ENCODE measurements at regions not wholly inside any gene's neighbourhood (a gene's known extent, or its start where the extent isn't known, plus 50 kb on each side); places are given as distances from the start of the nearest gene placed in this dataset.

DNA sequence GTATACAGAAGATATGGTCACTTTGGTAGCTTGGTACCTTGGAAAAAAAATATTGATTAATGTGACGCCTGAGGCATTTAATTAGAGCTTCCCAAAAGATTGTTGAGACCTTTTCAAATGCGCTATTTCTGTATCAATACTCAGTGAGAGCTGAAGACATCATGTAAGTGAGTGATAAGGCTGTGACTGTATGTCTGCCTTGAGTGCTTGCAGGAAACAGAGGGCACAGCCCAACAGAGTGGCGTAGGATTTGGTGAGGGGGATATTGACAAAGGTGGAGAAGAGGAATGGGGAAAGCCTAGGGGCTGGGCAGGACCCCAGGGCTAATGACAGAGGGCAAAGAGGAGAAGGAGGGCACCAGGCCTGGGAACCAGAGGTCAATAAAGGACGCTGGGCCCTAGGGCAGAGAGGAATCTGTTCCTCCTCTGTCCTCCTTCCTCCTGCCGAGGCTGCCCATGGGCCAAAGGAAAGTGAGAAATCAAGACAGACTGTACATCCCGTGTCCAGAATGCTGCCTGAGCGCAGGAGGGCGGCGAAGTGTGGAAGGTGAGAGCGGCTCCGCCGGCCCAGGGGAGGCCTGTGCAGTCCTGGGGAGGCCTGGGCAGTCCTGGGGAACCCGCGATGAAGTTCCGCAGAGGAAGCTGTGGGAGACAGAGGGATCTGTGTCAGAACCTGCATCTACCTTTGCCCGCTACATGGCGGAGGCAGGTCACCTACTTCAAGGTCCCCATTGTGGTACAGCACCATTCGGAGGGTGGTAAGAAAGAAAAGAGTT is 228.6 kb upstream of the PIEZO2 start:
- POLR2A ChIA-PET = no interaction called here
- CTCF ChIA-PET = no interaction called here
- no peak overlapping the region for H3K4me3 Mint-ChIP-seq

DNA sequence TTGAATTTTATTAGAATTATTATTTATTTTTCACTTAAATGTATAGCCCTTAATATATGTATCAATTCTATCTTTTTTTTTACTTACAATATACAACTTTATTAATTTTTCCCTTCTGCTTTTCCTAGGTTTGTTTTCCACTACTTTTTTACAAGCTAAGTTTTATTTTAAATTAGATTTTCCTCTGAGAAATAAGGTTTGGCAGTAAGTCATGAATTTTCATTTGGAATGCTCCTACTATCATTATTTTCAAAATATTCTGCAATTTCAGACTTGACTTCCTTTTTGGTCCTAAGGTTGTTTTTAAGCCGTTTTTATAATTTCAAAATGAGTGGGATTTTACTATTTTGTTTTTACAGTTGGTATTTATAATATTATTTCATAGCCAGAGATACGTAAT is 222.8 kb upstream of the PIEZO2 start:
- H3K9me3 Mint-ChIP-seq = no peaks in the 10 kb centered on the region
- CTCF ChIA-PET = interaction anchor here (0.7 kb wide), 1 partner anchor 182 kb away, joined by 3 read pairs; no protein-coding TSS in a partner anchor

More for the DNA sequence above, 228.6 kb upstream of the PIEZO2 start:
- Mint-ChIP-seq H3K27ac (no peak overlapping the region), H3K9me3 (no peaks in the 10 kb centered on the region), H3K36me3 (ENCODE audit: low read depth) (no peaks in the 10 kb centered on the region), H3K27me3 (no peaks in the 10 kb centered on the region), H3K4me1 (ENCODE audit: low read depth) (no peaks in the 10 kb centered on the region)
- DNase-seq = no peak
- intact Hi-C loops (cut with micrococcal nuclease) = no loop called here
- ATAC-seq = no peak
- TF ChIP-seq, protein P1, sequence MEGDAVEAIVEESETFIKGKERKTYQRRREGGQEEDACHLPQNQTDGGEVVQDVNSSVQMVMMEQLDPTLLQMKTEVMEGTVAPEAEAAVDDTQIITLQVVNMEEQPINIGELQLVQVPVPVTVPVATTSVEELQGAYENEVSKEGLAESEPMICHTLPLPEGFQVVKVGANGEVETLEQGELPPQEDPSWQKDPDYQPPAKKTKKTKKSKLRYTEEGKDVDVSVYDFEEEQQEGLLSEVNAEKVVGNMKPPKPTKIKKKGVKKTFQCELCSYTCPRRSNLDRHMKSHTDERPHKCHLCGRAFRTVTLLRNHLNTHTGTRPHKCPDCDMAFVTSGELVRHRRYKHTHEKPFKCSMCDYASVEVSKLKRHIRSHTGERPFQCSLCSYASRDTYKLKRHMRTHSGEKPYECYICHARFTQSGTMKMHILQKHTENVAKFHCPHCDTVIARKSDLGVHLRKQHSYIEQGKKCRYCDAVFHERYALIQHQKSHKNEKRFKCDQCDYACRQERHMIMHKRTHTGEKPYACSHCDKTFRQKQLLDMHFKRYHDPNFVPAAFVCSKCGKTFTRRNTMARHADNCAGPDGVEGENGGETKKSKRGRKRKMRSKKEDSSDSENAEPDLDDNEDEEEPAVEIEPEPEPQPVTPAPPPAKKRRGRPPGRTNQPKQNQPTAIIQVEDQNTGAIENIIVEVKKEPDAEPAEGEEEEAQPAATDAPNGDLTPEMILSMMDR (IDR thresholded peaks at IDR 0.05) = no peak

DNA sequence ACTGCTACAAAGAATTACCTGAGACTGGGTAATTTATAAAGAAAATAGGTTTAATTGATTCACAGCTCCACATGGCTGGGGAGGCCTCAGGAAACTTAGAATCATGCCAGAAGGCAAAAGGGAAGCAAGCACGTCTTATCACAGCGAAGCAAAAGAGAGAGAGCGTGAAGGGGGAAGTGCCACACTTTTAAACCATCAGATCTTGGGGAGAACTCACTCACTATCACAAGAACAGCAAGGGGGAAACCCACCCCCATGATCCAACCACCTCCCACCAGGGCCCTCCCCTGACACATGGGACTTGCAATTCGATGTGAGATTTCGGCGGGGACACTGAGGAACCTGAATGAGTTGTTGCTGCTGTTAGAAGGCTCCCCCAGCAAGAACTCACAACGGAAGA is 220.2 kb upstream of the PIEZO2 start:
- no peaks in the 10 kb centered on the region for H3K9me3 Mint-ChIP-seq
- DNase-seq (no peak), ATAC-seq (no peak)
- no peak overlapping the region for H3K4me3 Mint-ChIP-seq
- TF ChIP-seq, protein P1 (IDR thresholded peaks at IDR 0.05) = no peak
- no peaks in the 10 kb centered on the region for H3K36me3 Mint-ChIP-seq (ENCODE audit: low read depth)
- H3K27ac Mint-ChIP-seq = no peak overlapping the region
- no peaks in the 10 kb centered on the region for H3K27me3 Mint-ChIP-seq
- no peaks in the 10 kb centered on the region for H3K4me1 Mint-ChIP-seq (ENCODE audit: low read depth)
- ChIA-PET POLR2A (no interaction called here), CTCF (no interaction called here)
- intact Hi-C loops (cut with micrococcal nuclease) = no loop called here

More for the DNA sequence above, 222.8 kb upstream of the PIEZO2 start:
- no peak for DNase-seq
- no peak overlapping the region for H3K27ac Mint-ChIP-seq
- ATAC-seq = no peak
- H3K4me3 Mint-ChIP-seq = no peak overlapping the region
- H3K36me3 Mint-ChIP-seq (ENCODE audit: low read depth) = no peaks in the 10 kb centered on the region
- TF ChIP-seq, protein P1 (IDR thresholded peaks at IDR 0.05) = no peak
- no peaks in the 10 kb centered on the region for H3K4me1 Mint-ChIP-seq (ENCODE audit: low read depth)
- POLR2A ChIA-PET = no interaction called here
- no peaks in the 10 kb centered on the region for H3K27me3 Mint-ChIP-seq
- intact Hi-C loops (cut with micrococcal nuclease) = no loop called here

DNA sequence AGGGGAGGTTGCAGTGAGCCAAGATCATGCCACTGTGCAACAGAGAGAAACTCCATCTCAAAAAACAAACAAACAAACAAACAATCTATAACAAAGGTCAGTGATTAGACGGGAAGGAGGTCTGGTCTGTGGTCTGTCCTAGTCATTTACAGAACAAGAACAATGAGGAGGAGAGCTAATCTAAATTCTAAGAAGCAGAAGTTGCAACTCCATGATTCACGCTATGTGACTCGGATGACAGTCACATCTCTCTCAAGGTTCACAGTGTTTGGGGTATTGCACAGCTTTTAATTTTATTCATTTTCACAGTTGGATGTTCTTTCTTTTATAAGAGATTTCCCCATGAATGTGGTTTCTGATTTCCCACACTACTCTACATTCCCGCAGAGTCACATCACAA is 218.7 kb upstream of the PIEZO2 start:
- TF ChIP-seq, protein P1 (IDR thresholded peaks at IDR 0.05) = no peak
- Mint-ChIP-seq H3K27ac (no peak overlapping the region), H3K27me3 (no peaks in the 10 kb centered on the region), H3K4me1 (ENCODE audit: low read depth) (no peaks in the 10 kb centered on the region), H3K9me3 (no peaks in the 10 kb centered on the region), H3K4me3 (no peak overlapping the region), H3K36me3 (ENCODE audit: low read depth) (no peaks in the 10 kb centered on the region)
- ChIA-PET POLR2A (no interaction called here), CTCF (no interaction called here)
- ATAC-seq = no peak
- no peak for DNase-seq
- intact Hi-C loops (cut with micrococcal nuclease) = no loop called here

DNA sequence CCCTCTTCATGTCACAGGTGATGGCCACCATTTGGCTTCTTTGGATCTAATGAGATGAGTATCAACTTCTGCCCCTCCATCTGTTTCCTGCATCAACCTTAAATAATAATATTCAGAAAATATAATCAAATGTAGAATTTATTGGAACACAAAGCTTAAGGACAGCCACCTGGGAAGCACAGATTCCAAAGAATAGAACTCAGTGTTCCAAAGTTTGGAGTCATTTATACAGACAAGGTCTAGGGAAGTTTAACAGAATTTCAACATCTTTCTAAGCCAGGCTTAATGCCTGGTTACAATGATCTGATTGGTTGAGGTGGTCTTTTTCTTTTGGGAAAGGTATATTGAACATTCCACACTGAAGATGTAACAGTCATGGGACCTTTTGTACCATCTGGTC is 218.0 kb upstream of the PIEZO2 start:
- H3K36me3 Mint-ChIP-seq (ENCODE audit: low read depth) = no peaks in the 10 kb centered on the region
- no peak for DNase-seq
- no peaks in the 10 kb centered on the region for H3K27me3 Mint-ChIP-seq
- no peaks in the 10 kb centered on the region for H3K4me1 Mint-ChIP-seq (ENCODE audit: low read depth)
- TF ChIP-seq, protein P1 (IDR thresholded peaks at IDR 0.05) = no peak
- ChIA-PET POLR2A (no interaction called here), CTCF (interaction anchor here (0.9 kb wide), 1 partner anchor 13 kb away, joined by 3 read pairs; no protein-coding TSS in a partner anchor)
- intact Hi-C loops (cut with micrococcal nuclease) = no loop called here
- no peaks in the 10 kb centered on the region for H3K9me3 Mint-ChIP-seq
- H3K4me3 Mint-ChIP-seq = no peak overlapping the region
- no peak overlapping the region for H3K27ac Mint-ChIP-seq
- ATAC-seq = no peak
